Lung (tissue), 11 donors: ENCODE measurements at regions not wholly inside any gene's neighbourhood (a gene's known extent, or its start where the extent isn't known, plus 50 kb on each side); places are given as distances from the start of the nearest gene placed in this dataset.

Source experiments
- ATAC-seq: fragments of 200-7000 bp; cut with Tn5 transposase; one replicate; pipeline ENCODE4 v1.9.1; 2020; ENCODE audit warnings: moderate number of reproducible peaks; ENCODE audit not compliant: insufficient read depth, low FRiP score
- DNase-seq, 3 donors: peaks; one replicate each; pipeline ENCODE4 v3.0.0-alpha.2; 2013 to 2017
- H3K27ac ChIP-seq, 2 donors: one replicate each; pipeline ENCODE4 v1.5.1; 2013; ENCODE audit warnings: mild to moderate bottlenecking in 2 of 2, moderate library complexity in 2 of 2, control low read depth in 1 of 2, inconsistent platforms in 1 of 2, low read depth in 1 of 2, low read length in 1 of 2
- H3K27me3 ChIP-seq, 3 donors: one replicate each; pipeline ENCODE4 v1.5.1; 2013; ENCODE audit warnings: low read length in 2 of 3; ENCODE audit not compliant: control insufficient read depth in 3 of 3, insufficient read depth in 3 of 3
- H3K36me3 ChIP-seq, 4 donors: one replicate each; pipeline ENCODE4 v1.5.1; 2013; ENCODE audit warnings: low read length in 4 of 4, mild to moderate bottlenecking in 1 of 4, moderate library complexity in 1 of 4; ENCODE audit not compliant: control insufficient read depth in 4 of 4, insufficient read depth in 4 of 4
- H3K4me1 ChIP-seq, 5 donors: one replicate each; pipeline ENCODE4 v1.5.1; 2013; ENCODE audit warnings: low read length in 5 of 5, mild to moderate bottlenecking in 2 of 5, moderate library complexity in 1 of 5; ENCODE audit not compliant: control insufficient read depth in 5 of 5, insufficient read depth in 5 of 5
- H3K4me3 ChIP-seq: one replicate; pipeline ENCODE4 v1.5.1; 2013; ENCODE audit warnings: mild to moderate bottlenecking, control low read depth, moderate library complexity
- H3K9ac ChIP-seq, 2 donors: one replicate each; pipeline ENCODE4 v1.5.1; 2013; ENCODE audit warnings: low read length in 2 of 2, control low read depth in 1 of 2; ENCODE audit not compliant: insufficient read depth in 1 of 2
- H3K9me3 ChIP-seq, 4 donors: one replicate each; pipeline ENCODE4 v1.5.1; 2013; ENCODE audit warnings: low read length in 3 of 4, mild to moderate bottlenecking in 1 of 4, moderate library complexity in 1 of 4; ENCODE audit not compliant: control insufficient read depth in 4 of 4, insufficient read depth in 3 of 4
- WGBS, 2 donors: extraction: QIAGEN DNeasy Blood & Tissue Kit; methylation state at CpG; one replicate each; pipeline ENCODE4 v1.1.7; 2013; 5-methylcytosine and 5-hydroxymethylcytosine counted together
- TF ChIP-seq, protein P1 (sequence below): IDR thresholded peaks from 2 replicates; pipeline ENCODE4 v1.5.1; 2012; ENCODE audit warnings: mild to moderate bottlenecking; ENCODE audit errors: control extremely low read depth, extremely low read depth
- donor health status: control.
- donor health status: control.
- donor health status: Bipolar disorder and iron deficiency.
- donor health status: healthy.
- donor health status: DM: yes; HTN: yes; CAD: no.

DNA sequence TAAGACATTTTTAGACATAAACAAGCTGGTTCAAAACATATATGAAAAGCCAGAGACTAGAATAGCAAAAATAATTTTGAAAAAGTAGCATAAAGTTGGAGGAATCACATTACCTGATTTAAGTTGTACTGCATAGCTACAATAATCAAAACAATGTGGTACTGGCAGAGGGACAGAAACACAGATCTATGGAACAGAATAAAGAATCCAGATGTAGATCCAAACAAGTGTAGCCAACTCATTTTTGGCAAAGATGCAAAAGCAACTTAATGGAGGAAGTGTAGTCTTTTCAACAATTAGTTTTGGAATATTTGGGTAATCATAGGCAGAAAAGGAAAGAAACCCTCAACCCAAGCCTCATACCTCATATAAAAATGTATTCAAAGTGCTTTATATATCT lies 278.7 kb upstream of the ZNF521 start:
- H3K4me3 ChIP-seq, result no peak overlapping the region
- H3K4me1 ChIP-seq, result peaks cover 0 to under 1% (median 0%) of the 10 kb centered on the region in 5 donors
- TF ChIP-seq, protein P1, sequence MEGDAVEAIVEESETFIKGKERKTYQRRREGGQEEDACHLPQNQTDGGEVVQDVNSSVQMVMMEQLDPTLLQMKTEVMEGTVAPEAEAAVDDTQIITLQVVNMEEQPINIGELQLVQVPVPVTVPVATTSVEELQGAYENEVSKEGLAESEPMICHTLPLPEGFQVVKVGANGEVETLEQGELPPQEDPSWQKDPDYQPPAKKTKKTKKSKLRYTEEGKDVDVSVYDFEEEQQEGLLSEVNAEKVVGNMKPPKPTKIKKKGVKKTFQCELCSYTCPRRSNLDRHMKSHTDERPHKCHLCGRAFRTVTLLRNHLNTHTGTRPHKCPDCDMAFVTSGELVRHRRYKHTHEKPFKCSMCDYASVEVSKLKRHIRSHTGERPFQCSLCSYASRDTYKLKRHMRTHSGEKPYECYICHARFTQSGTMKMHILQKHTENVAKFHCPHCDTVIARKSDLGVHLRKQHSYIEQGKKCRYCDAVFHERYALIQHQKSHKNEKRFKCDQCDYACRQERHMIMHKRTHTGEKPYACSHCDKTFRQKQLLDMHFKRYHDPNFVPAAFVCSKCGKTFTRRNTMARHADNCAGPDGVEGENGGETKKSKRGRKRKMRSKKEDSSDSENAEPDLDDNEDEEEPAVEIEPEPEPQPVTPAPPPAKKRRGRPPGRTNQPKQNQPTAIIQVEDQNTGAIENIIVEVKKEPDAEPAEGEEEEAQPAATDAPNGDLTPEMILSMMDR, result no peak
- H3K9ac ChIP-seq, result no peak overlapping the region
- no peaks in the 10 kb centered on the region for H3K27me3 ChIP-seq
- no peaks in the 10 kb centered on the region for H3K36me3 ChIP-seq
- ATAC-seq (no peak), DNase-seq (no peak)
- no peak overlapping the region for H3K27ac ChIP-seq
- H3K9me3 ChIP-seq, result peaks cover 0 to 7% (median 5%) of the 10 kb centered on the region in 4 donors

DNA sequence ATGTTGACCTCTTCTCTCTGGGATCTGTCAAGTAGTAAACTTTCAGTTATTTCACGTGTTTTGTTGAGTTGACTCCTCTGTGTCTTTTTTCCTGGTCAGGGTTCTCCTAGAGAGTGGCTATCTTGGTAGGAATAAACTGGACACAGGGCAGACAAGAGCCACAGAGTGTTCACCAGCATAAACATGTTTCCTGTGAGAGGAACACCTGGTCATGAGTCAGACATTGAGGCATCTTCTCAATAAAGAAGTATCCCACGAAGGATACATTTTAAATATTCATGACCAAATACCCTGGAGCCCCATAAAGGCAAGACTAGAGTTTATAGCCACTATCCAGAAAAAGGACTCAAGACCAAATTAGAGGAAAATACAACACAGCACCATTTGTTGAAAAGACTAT lies 269.7 kb upstream of the ZNF521 start:
- TF ChIP-seq, protein P1, result no peak
- no peaks in the 10 kb centered on the region for H3K36me3 ChIP-seq
- H3K9ac ChIP-seq, result no peak overlapping the region
- no peak for ATAC-seq
- peaks cover 0 to 8% (median 2%) of the 10 kb centered on the region in 4 donors for H3K9me3 ChIP-seq
- H3K4me1 ChIP-seq, result no peaks in the 10 kb centered on the region
- no peak for DNase-seq
- H3K27ac ChIP-seq, result no peak overlapping the region
- no peak overlapping the region for H3K4me3 ChIP-seq
- 88 to 98% methylated on average over 2 of the region's 2 CpGs for WGBS, 2 donors
- H3K27me3 ChIP-seq, result no peaks in the 10 kb centered on the region

DNA sequence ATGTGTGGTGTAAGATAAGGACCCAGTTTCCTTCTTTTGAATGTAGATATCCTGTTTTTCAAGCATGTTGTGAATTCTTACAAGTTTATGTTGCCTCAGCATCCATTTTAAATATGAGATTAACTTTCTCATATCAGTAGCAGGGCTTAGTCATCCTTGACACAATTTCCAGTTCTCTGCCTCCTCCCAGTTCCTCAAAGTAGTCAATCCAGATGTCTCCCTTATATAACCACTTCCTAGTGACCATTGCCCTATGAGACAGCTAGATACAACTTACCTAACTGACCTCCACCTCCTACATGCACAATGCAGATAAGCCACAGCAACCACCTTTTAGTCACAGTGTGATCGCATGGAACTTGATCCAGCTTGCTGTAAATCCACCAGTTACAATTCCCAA lies 269.2 kb upstream of the ZNF521 start:
- Histone ChIP-seq H3K9ac (no peak overlapping the region), H3K9me3 (peaks cover 0 to 8% (median 2%) of the 10 kb centered on the region in 4 donors), H3K36me3 (no peaks in the 10 kb centered on the region), H3K4me3 (no peak overlapping the region), H3K27ac (no peak overlapping the region), H3K4me1 (no peaks in the 10 kb centered on the region), H3K27me3 (no peaks in the 10 kb centered on the region)
- ATAC-seq, result no peak
- DNase-seq, result no peak
- 99 to 100% methylated on average over 1 of the region's 1 CpG for WGBS, 2 donors
- TF ChIP-seq, protein P1, result no peak

DNA sequence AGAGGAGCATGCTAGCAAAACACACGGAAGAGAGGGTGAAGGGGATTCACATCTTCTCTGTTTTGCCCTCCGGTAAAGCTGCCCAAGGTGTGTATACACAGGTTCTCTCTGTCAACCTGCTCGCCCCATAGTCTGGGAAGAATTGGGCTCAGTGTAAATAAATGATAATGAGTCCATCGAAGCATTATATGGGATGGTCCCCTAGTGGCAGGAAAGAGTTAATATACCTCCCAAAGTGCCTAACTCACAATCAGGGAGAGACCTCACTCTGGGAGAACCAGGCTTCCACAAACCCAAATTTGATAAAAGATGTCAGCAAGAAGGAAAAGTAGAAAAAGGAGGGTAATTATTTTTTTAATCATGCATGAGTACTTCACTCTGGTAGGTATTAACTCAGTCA lies 262.2 kb upstream of the ZNF521 start:
- Histone ChIP-seq H3K27me3 (no peaks in the 10 kb centered on the region), H3K9ac (no peak overlapping the region), H3K9me3 (no peaks in the 10 kb centered on the region), H3K4me3 (no peak overlapping the region), H3K27ac (no peak overlapping the region), H3K36me3 (no peaks in the 10 kb centered on the region), H3K4me1 (no peaks in the 10 kb centered on the region)
- ATAC-seq, result no peak
- 88 to 94% methylated on average over 4 of the region's 4 CpGs for WGBS, 2 donors
- no peak for DNase-seq
- TF ChIP-seq, protein P1, result no peak
